K562 (cell line): ENCODE measurements at regions not wholly inside any gene's neighbourhood (a gene's known extent, or its start where the extent isn't known, plus 50 kb on each side); places are given as distances from the start of the nearest gene placed in this dataset.

Source experiments
- ATAC-seq: fragments of 200-7000 bp; cut with Tn5 transposase; 3 replicates; pipeline ENCODE4 v1.9.1; 2020; ENCODE audit warnings: moderate library complexity
- BruUV-seq: library from RNA; stranded (reverse); fragments of 400-500 nt; replicated peaks from 2 replicates; lab custom pipeline; 2021; lab: Mats Ljungman, UMichigan
- CTCF ChIA-PET: fragments of 300-600 bp; formaldehyde crosslinking; extraction: SDS; loops from one replicate; lab custom pipeline; 2021; ENCODE audit warnings: low intra/inter-chr PET ratio; lab: Yijun Ruan, JAX
- POLR2A ChIA-PET: fragments of 300-600, 350-650 bp; sonication (Branson Sonifier 250); formaldehyde crosslinking; extraction: SDS; loops from one replicate; lab custom pipeline; 2021; ENCODE audit warnings: antibody characterized with exemption, inconsistent platforms; lab: Yijun Ruan, JAX
- DNase-seq, 4 experiments: peaks; one replicate each; pipeline versions ENCODE4 v3.0.0 to v3.0.0-alpha.2; 2011 to 2018; ENCODE audit warnings: low spot score in 3 of 4, mixed read lengths in 3 of 4; ENCODE audit errors: extremely low read depth in 1 of 4
- FAIRE-seq: peaks from 2 replicates; lab custom pipeline; 2011; peaks lifted over from hg19 to GRCh38; lab: Jason Lieb, UNC
- H2AFZ ChIP-seq: 2 replicates; pipeline ENCODE4 v1.6.0; 2011; ENCODE audit warnings: low read depth, low read length, control low read depth, inconsistent platforms
- H3K27ac ChIP-seq: fragments of 200-600 bp; 3 replicates; pipeline ENCODE4 v1.8.0; 2011; ENCODE audit warnings: low read depth, mild to moderate bottlenecking, control low read depth, inconsistent platforms, low read length, moderate library complexity, mixed read lengths; ENCODE audit errors: extremely low read depth
- H3K27me3 ChIP-seq, 2 experiments: fragments of 300-600 bp in 1 of 2; 2 replicates in 1 of 2; 3 replicates in 1 of 2; pipeline versions ENCODE4 v1.6.0 to v1.8.0; 2011; ENCODE audit warnings: inconsistent platforms in 2 of 2, low read length in 2 of 2, mild to moderate bottlenecking in 1 of 2, mixed read lengths in 1 of 2, moderate library complexity in 1 of 2; ENCODE audit not compliant: control insufficient read depth in 2 of 2, insufficient read depth in 2 of 2
- H3K36me3 ChIP-seq: fragments of 300-600 bp; 3 replicates; pipeline ENCODE4 v1.8.0; 2011; ENCODE audit warnings: mild to moderate bottlenecking, low read length, inconsistent platforms; ENCODE audit not compliant: control insufficient read depth, insufficient read depth
- H3K4me1 ChIP-seq, 2 experiments: fragments of 200-600 bp in 1 of 2; replicated peaks in 1 of 2; 2 replicates in 1 of 2; 3 replicates in 1 of 2; pipeline versions ENCODE4 v1.5.1 to v1.8.0; 2011; ENCODE audit warnings: inconsistent platforms in 2 of 2, low read length in 2 of 2, mild to moderate bottlenecking in 1 of 2, mixed read lengths in 1 of 2, moderate library complexity in 1 of 2; ENCODE audit not compliant: control insufficient read depth in 2 of 2, insufficient read depth in 2 of 2
- H3K4me2 ChIP-seq: 2 replicates; pipeline ENCODE4 v1.6.1; 2011; ENCODE audit warnings: low read length, control low read depth, inconsistent platforms, mixed read lengths; ENCODE audit not compliant: insufficient read depth
- H3K4me3 ChIP-seq: fragments of 200-600 bp; sonication (generic), shearing (Covaris generic); 2 replicates; pipeline ENCODE4 v1.5.1; 2016; ENCODE audit warnings: control low read depth, inconsistent platforms
- H3K79me2 ChIP-seq: fragments of 200-600 bp; 3 replicates; pipeline ENCODE4 v1.8.0; 2011; ENCODE audit warnings: low read length, inconsistent platforms; ENCODE audit not compliant: control insufficient read depth, insufficient read depth
- H3K9ac ChIP-seq, 2 experiments: 2 replicates each; pipeline versions ENCODE4 v1.6.0 to v1.6.1; 2011; ENCODE audit warnings: low read depth in 2 of 2, low read length in 2 of 2, control low read depth in 1 of 2, inconsistent platforms in 1 of 2, mild to moderate bottlenecking in 1 of 2, mixed read lengths in 1 of 2; ENCODE audit not compliant: insufficient read depth in 1 of 2
- H3K9me1 ChIP-seq: one replicate; pipeline ENCODE4 v1.6.0; 2011; ENCODE audit warnings: inconsistent platforms, mild to moderate bottlenecking, low read length, moderate library complexity; ENCODE audit not compliant: control insufficient read depth, insufficient read depth
- H3K9me3 ChIP-seq: replicated peaks from 2 replicates; pipeline ENCODE4 v1.5.1; 2011; ENCODE audit warnings: low read depth, low read length, inconsistent platforms; ENCODE audit not compliant: control insufficient read depth, insufficient read depth
- H4K20me1 ChIP-seq: replicated peaks from 2 replicates; pipeline ENCODE4 v1.6.1; 2011; ENCODE audit warnings: low read length, inconsistent platforms, mixed read lengths; ENCODE audit not compliant: control insufficient read depth, insufficient read depth
- BCOR ChIP-seq: fragments of 450-650 bp; IDR thresholded peaks from 2 replicates; pipeline ENCODE4 v1.6.1; 2016
- E2F3 ChIP-seq: fragments of 250-450 bp; sonication (Bioruptor Pico); IDR thresholded peaks from 2 replicates; pipeline ENCODE4 v1.4.0; 2020; ENCODE audit warnings: mild to moderate bottlenecking
- FOXA3 ChIP-seq, 2 experiments: fragments of 450-650 bp in 1 of 2; sonication (generic) in 1 of 2; formaldehyde crosslinking; IDR thresholded peaks in 1 of 2; conservative IDR thresholded peaks in 1 of 2; 2 replicates each; pipeline versions ENCODE4 v1.4.0 to v1.8.0; 2020 to 2022; ENCODE audit warnings: mild to moderate bottlenecking in 2 of 2, missing genetic modification reagents in 1 of 2
- FOXO4 ChIP-seq: fragments of 450-650 bp; formaldehyde crosslinking; IDR thresholded peaks from 2 replicates; pipeline ENCODE4 v1.4.0; 2020; ENCODE audit warnings: mild to moderate bottlenecking, moderate library complexity
- HLTF ChIP-seq: fragments of 450-650 bp; IDR thresholded peaks from 2 replicates; pipeline ENCODE4 v1.6.1; 2016
- LCOR ChIP-seq: sonication (generic); formaldehyde crosslinking; IDR thresholded peaks from 2 replicates; pipeline ENCODE4 v1.8.0; 2022; ENCODE audit warnings: mild to moderate bottlenecking, missing genetic modification reagents
- NEUROD1 ChIP-seq: fragments of 150-350 bp; IDR thresholded peaks from 2 replicates; pipeline ENCODE4 v1.6.1; 2014; ENCODE audit warnings: borderline replicate concordance, low read length, low read depth; ENCODE audit not compliant: partially characterized antibody
- NR1H2 ChIP-seq: sonication (generic); formaldehyde crosslinking; IDR thresholded peaks from 2 replicates; pipeline ENCODE4 v1.4.0; 2020; ENCODE audit warnings: mild to moderate bottlenecking, missing genetic modification reagents
- PHB ChIP-seq: fragments of 250-450 bp; sonication (Bioruptor Pico); IDR thresholded peaks from 2 replicates; pipeline ENCODE4 v1.5.0; 2021
- PHF8 ChIP-seq: fragments of 200-600 bp; sonication (generic); IDR thresholded peaks from 2 replicates; pipeline ENCODE4 v1.6.1; 2012; ENCODE audit warnings: mixed run types, mild to moderate bottlenecking, inconsistent platforms, low read length, moderate library complexity, borderline replicate concordance
- SIN3A ChIP-seq, 2 experiments: fragments of 150-350 bp in 1 of 2; IDR thresholded peaks; 2 replicates each; pipeline ENCODE4 v1.6.1; 2011 to 2016; ENCODE audit warnings: borderline replicate concordance in 2 of 2, low read depth in 2 of 2, low read length in 2 of 2, mild to moderate bottlenecking in 2 of 2, moderate library complexity in 2 of 2; ENCODE audit not compliant: control insufficient read depth in 1 of 2
- SRSF3 ChIP-seq: fragments of 200-400 bp; formaldehyde crosslinking; IDR thresholded peaks from 2 replicates; pipeline ENCODE4 v1.6.1; 2016; ENCODE audit warnings: mild to moderate bottlenecking, low read length, moderate library complexity; ENCODE audit not compliant: insufficient read depth
- TARDBP ChIP-seq: fragments of 450-650 bp; IDR thresholded peaks from 2 replicates; pipeline ENCODE4 v1.6.1; 2016
- TFAP4 ChIP-seq: sonication (generic); formaldehyde crosslinking; IDR thresholded peaks from 2 replicates; pipeline ENCODE4 v1.8.0; 2022; ENCODE audit warnings: missing genetic modification reagents, mild to moderate bottlenecking, moderate library complexity, borderline replicate concordance
- THAP7 ChIP-seq: fragments of 250-450 bp; sonication (Bioruptor Pico); IDR thresholded peaks from 2 replicates; pipeline ENCODE4 v1.5.0; 2021
- ZFP30 ChIP-seq: fragments of 250-450 bp; sonication (Bioruptor Pico); IDR thresholded peaks from 2 replicates; pipeline ENCODE4 v1.8.0; 2022; ENCODE audit warnings: moderate library complexity, mild to moderate bottlenecking, inconsistent platforms, borderline replicate concordance
- ZKSCAN8 ChIP-seq: fragments of 200-800 bp; sonication (Bioruptor generic); IDR thresholded peaks from 2 replicates; pipeline ENCODE4 v1.6.1; 2016; ENCODE audit warnings: missing genetic modification characterization, missing compliant biosample characterization
- ZNF639 ChIP-seq, 2 experiments: fragments of 200-800 bp in 1 of 2; sonication (Bioruptor generic) in 1 of 2; sonication (generic) in 1 of 2; formaldehyde crosslinking in 1 of 2; IDR thresholded peaks in 1 of 2; conservative IDR thresholded peaks in 1 of 2; 2 replicates each; pipeline versions ENCODE4 v1.5.0 to v1.6.1; 2016 to 2020; ENCODE audit warnings: missing compliant biosample characterization in 1 of 2, missing genetic modification characterization in 1 of 2, missing genetic modification reagents in 1 of 2
- in situ Hi-C: fragments of 300-500 bp; cut with MboI; formaldehyde crosslinking; loops from 4 replicates; pipeline ENCODE4 v1.15.0; 2018; ENCODE audit warnings: inconsistent platforms, mixed read lengths
- intact Hi-C: fragments of 100-400 bp; cut with micrococcal nuclease; formaldehyde crosslinking; loops from 2 replicates; pipeline ENCODE4 v1.14.2; 2022

- TF ChIP-seq FOXA3 (CRISPR knock-in tag; conservative IDR thresholded peaks at IDR 0.05 in 1 of 2, IDR thresholded peaks at IDR 0.05 in 1 of 2): no peak
- no peak for TF ChIP-seq THAP7
- no peak for TF ChIP-seq NEUROD1
- TF ChIP-seq PHF8: no peak
- no peak for TF ChIP-seq ZFP30 (CRISPR knock-in tag)
- TF ChIP-seq SIN3A (IDR thresholded peaks at IDR 0.05; ENCODE audit: borderline replicate concordance in 2 of 2, control insufficient read depth in 1 of 2, low read depth in 2 of 2, low read length in 2 of 2): no peak
- no peak for TF ChIP-seq TARDBP
Observed at GRCh38 chr1:188043536-188044245, 1214.9 kb downstream of the PLA2G4A start (continued).

GRCh38 chr1:188050250-188050649, 1221.5 kb downstream of the PLA2G4A start:
- ChIA-PET POLR2A (no interaction called here), CTCF (no interaction called here)
- H3K27me3 ChIP-seq: no peaks in the 10 kb centered on the region
- no peaks in the 10 kb centered on the region for H4K20me1 ChIP-seq
- H2AFZ ChIP-seq: no peak overlapping the region
- no peak overlapping the region for H3K9ac ChIP-seq
- intact Hi-C loops: no loop called here
- H3K36me3 ChIP-seq: no peaks in the 10 kb centered on the region
- H3K27ac ChIP-seq: no peak overlapping the region
- H3K9me1 ChIP-seq: no peaks in the 10 kb centered on the region
- H3K4me1 ChIP-seq: no peaks in the 10 kb centered on the region
- no TSS peak for BruUV-seq
- FAIRE-seq (no peak), DNase-seq (no peak), ATAC-seq (no peak)
- no peaks in the 10 kb centered on the region for H3K9me3 ChIP-seq
- in situ Hi-C loops: no loop called here
- no peak overlapping the region for H3K4me2 ChIP-seq
- no peak overlapping the region for H3K4me3 ChIP-seq
- no peaks in the 10 kb centered on the region for H3K79me2 ChIP-seq
- TF ChIP-seq ZNF639 (CRISPR knock-in tag; conservative IDR thresholded peaks at IDR 0.05 in 1 of 2, IDR thresholded peaks at IDR 0.05 in 1 of 2) (no peak), LCOR (CRISPR knock-in tag) (no peak), HLTF (no peak), SRSF3 (no peak), TFAP4 (CRISPR knock-in tag) (no peak), FOXO4 (no peak), PHB (CRISPR knock-in tag) (no peak), BCOR (no peak), NR1H2 (CRISPR knock-in tag) (no peak), E2F3 (CRISPR knock-in tag) (no peak), ZKSCAN8 (no peak)
